ENCODE measurements at regions not wholly inside any gene's neighbourhood (a gene's known extent, or its start where the extent isn't known, plus 50 kb on each side); places are given as distances from the start of the nearest gene placed in this dataset.

DNA sequence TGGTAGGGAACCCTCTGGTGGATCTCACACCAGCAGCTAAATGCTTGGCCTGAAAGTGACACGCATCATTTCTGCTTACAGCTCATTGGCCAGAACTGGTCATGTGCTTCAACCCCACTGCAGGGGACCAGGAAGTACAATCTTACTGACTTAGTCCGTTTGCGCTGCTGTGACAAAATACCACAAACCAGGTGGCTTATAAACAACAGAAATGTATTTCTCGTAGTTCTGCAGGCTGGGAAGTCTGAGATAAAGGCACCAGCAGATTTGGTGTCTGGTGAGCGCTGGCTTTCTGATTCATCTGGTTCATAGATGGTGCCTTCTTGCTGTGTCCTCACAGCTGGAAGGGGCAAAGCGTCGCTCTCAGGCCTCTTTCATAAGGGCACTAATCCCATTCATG, 77.4 kb upstream of the SELENOK start:
- TF ChIP-seq, protein P1, sequence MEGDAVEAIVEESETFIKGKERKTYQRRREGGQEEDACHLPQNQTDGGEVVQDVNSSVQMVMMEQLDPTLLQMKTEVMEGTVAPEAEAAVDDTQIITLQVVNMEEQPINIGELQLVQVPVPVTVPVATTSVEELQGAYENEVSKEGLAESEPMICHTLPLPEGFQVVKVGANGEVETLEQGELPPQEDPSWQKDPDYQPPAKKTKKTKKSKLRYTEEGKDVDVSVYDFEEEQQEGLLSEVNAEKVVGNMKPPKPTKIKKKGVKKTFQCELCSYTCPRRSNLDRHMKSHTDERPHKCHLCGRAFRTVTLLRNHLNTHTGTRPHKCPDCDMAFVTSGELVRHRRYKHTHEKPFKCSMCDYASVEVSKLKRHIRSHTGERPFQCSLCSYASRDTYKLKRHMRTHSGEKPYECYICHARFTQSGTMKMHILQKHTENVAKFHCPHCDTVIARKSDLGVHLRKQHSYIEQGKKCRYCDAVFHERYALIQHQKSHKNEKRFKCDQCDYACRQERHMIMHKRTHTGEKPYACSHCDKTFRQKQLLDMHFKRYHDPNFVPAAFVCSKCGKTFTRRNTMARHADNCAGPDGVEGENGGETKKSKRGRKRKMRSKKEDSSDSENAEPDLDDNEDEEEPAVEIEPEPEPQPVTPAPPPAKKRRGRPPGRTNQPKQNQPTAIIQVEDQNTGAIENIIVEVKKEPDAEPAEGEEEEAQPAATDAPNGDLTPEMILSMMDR (IDR thresholded peaks at IDR 0.05; ENCODE audit: control extremely low read depth in 1 of 3, insufficient read depth in 1 of 3, low read depth in 1 of 3, low read length in 3 of 3), result no peak
- no peak for TF ChIP-seq RAD21 (IDR thresholded peaks at IDR 0.05 in 1 of 2, conservative IDR thresholded peaks at IDR 0.05 in 1 of 2; ENCODE audit: low read depth in 2 of 2, low read length in 2 of 2)
- no peak for TF ChIP-seq CBX8 (IDR thresholded peaks at IDR 0.05; ENCODE audit: borderline replicate concordance, low read depth, low read length)
- no peak for TF ChIP-seq EP300 (IDR thresholded peaks at IDR 0.05; ENCODE audit: borderline replicate concordance in 1 of 2, low read depth in 2 of 2, low read length in 2 of 2)

Data from H1 (cell line).